CD4-positive, alpha-beta memory T cell (primary cell): ENCODE measurements at regions not wholly inside any gene's neighbourhood (a gene's known extent, or its start where the extent isn't known, plus 50 kb on each side); places are given as distances from the start of the nearest gene placed in this dataset.

ENCODE experiments used
- CTCF ChIA-PET: fragments of 350-600 bp; sonication (Branson Sonifier 250); formaldehyde crosslinking; loops from one replicate; lab custom pipeline; 2021; ENCODE audit warnings: inconsistent platforms; ENCODE audit not compliant: partially characterized antibody; lab: Charles Lee
- POLR2A ChIA-PET: fragments of 350-600 bp; sonication (Branson Sonifier 250); formaldehyde crosslinking; loops from one replicate; lab custom pipeline; 2021; ENCODE audit not compliant: partially characterized antibody; lab: Charles Lee
- DNase-seq, 5 donors: peaks; one replicate each; pipeline versions ENCODE4 v3.0.0 to v3.0.0-alpha.2; 2020 to 2022; ENCODE audit warnings: mixed read lengths in 1 of 5
- H3K27ac ChIP-seq: one replicate; pipeline ENCODE4 v1.7.0; 2013; ENCODE audit warnings: low read depth, low read length
- H3K27me3 ChIP-seq: 2 replicates; pipeline ENCODE4 v1.7.0; 2013; ENCODE audit warnings: mild to moderate bottlenecking, low read length, moderate library complexity; ENCODE audit not compliant: insufficient read depth
- H3K36me3 ChIP-seq: 2 replicates; pipeline ENCODE4 v1.7.0; 2013; ENCODE audit warnings: mild to moderate bottlenecking, low read length, moderate library complexity; ENCODE audit not compliant: insufficient read depth
- H3K4me1 ChIP-seq: 2 replicates; pipeline ENCODE4 v1.7.0; 2013; ENCODE audit warnings: mild to moderate bottlenecking, low read length, moderate library complexity; ENCODE audit not compliant: insufficient read depth
- H3K4me3 ChIP-seq, 2 donors: one replicate each; pipeline ENCODE4 v1.7.0; 2013; ENCODE audit warnings: low read length in 2 of 2, mild to moderate bottlenecking in 1 of 2
- H3K9me3 ChIP-seq, 2 donors: one replicate each; pipeline ENCODE4 v1.7.0; 2013; ENCODE audit warnings: low read length in 2 of 2, control low read depth in 1 of 2; ENCODE audit not compliant: control insufficient read depth in 1 of 2
- H3K27ac Mint-ChIP-seq, 7 donors: one replicate each; pipeline ENCODE4 v1.8.0; 2020 to 2021; ENCODE audit warnings: mixed read lengths in 7 of 7, mild to moderate bottlenecking in 6 of 7, inconsistent platforms in 3 of 7, moderate library complexity in 3 of 7
- H3K27me3 Mint-ChIP-seq, 2 donors: one replicate each; pipeline ENCODE4 v1.8.0; 2020 to 2021; ENCODE audit warnings: mixed read lengths in 2 of 2
- H3K36me3 Mint-ChIP-seq, 2 donors: one replicate each; pipeline ENCODE4 v1.8.0; 2020 to 2021; ENCODE audit warnings: mixed read lengths in 2 of 2, inconsistent platforms in 1 of 2, mild to moderate bottlenecking in 1 of 2
- H3K4me1 Mint-ChIP-seq, 4 donors: one replicate each; pipeline ENCODE4 v1.8.0; 2020 to 2021; ENCODE audit warnings: mixed read lengths in 4 of 4, mild to moderate bottlenecking in 1 of 4
- H3K4me3 Mint-ChIP-seq, 8 donors: one replicate each; pipeline ENCODE4 v1.8.0; 2020 to 2021; ENCODE audit warnings: mixed read lengths in 8 of 8, mild to moderate bottlenecking in 7 of 8, moderate library complexity in 6 of 8, inconsistent platforms in 3 of 8
- H3K9me3 Mint-ChIP-seq, 8 donors: one replicate each; pipeline ENCODE4 v1.8.0; 2020 to 2021; ENCODE audit warnings: mixed read lengths in 8 of 8, mild to moderate bottlenecking in 5 of 8, inconsistent platforms in 3 of 8, moderate library complexity in 1 of 8
- intact Hi-C: fragments of 100-400 bp; cut with micrococcal nuclease; formaldehyde crosslinking; loops from one replicate; pipeline ENCODE4 v1.15.1; 2023

DNA sequence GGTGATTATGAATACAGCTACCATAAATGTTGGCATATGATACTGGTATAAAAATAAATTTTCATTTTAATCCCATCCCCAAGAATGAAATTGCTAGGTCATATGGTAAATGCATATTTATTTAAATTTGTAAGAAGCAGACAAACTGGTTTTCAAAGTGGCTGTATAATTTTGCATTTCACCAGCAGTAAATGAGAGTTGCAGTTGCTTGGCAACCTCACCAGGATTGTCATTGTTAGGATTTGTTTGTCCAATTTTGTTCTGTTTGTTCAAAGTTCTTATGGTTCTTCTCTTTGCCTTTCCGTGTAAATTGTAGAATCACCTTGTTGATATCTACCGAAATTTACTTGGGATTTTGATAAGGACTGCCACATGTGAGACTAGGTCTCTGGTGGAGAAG lies 237.4 kb downstream of the OTUD1 start:
- no peaks in the 10 kb centered on the region for H3K9me3 ChIP-seq

DNA sequence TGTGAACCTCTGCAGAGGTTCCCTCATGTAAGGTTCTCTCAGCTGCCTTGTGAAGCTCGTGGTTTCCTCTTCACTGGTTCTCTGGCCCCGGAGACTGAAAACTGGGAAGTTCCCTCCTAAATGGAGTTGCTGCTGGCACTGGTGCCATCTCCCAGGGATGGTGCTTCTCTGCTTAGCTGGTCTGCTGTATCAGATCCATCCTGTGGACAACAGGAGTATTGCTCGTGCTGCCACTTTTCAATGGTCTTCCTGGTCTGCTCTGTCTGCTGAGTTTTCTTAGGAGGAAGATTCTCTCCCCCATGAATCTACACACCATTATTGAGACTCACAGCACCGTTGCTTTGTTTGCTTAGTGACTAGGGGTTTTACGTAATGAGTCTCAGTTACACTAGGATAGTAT lies 247.8 kb downstream of the OTUD1 start:
- no peak for DNase-seq
- H3K27ac ChIP-seq: no peak overlapping the region
- H3K36me3 Mint-ChIP-seq: no peaks in the 10 kb centered on the region
- POLR2A ChIA-PET: no interaction called here
- H3K4me3 ChIP-seq: no peak overlapping the region
- no peak overlapping the region for H3K27ac Mint-ChIP-seq
- H3K9me3 Mint-ChIP-seq: peaks cover 0 to 4% (median 0%) of the 10 kb centered on the region in 8 donors
- H3K9me3 ChIP-seq: no peaks in the 10 kb centered on the region
- H3K27me3 ChIP-seq: no peaks in the 10 kb centered on the region
- intact Hi-C loops: no loop called here
- H3K4me1 ChIP-seq: no peaks in the 10 kb centered on the region
- no peaks in the 10 kb centered on the region for H3K27me3 Mint-ChIP-seq
- H3K4me1 Mint-ChIP-seq: no peaks in the 10 kb centered on the region
- H3K36me3 ChIP-seq: no peaks in the 10 kb centered on the region
- CTCF ChIA-PET: no interaction called here
- no peak overlapping the region for H3K4me3 Mint-ChIP-seq

More for the DNA sequence above, 237.4 kb downstream of the OTUD1 start:
- Histone ChIP-seq H3K36me3 (no peaks in the 10 kb centered on the region), H3K27me3 (no peaks in the 10 kb centered on the region), H3K27ac (no peak overlapping the region), H3K4me1 (no peaks in the 10 kb centered on the region), H3K4me3 (no peak overlapping the region)
- ChIA-PET CTCF (no interaction called here), POLR2A (no interaction called here)
- Mint-ChIP-seq H3K27me3 (peaks cover 2 to 7% of the 10 kb centered on the region in 2 donors), H3K9me3 (peaks cover 0 to 5% (median under 1%) of the 10 kb centered on the region in 8 donors), H3K36me3 (no peaks in the 10 kb centered on the region), H3K27ac (no peak overlapping the region), H3K4me1 (no peaks in the 10 kb centered on the region), H3K4me3 (no peak overlapping the region)
- no peak for DNase-seq
- intact Hi-C loops: no loop called here

DNA sequence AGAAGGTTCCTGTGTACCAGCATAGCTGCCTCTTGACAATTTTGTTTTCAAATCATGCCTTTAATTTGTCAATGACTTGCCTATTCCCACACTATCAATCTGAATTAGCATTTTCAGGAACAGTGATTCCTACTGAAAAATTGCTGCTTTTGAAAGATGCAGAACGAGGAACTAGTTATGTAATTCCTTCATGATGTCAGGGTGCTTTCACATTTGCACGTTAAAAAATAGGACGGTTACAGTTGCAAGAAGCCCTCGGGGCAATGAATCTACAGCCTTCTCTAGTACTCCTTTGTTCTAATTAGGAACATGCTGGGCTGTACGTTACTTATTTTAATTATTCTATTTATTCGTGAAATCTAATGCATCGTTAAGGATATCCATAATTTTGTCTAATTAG lies 253.9 kb downstream of the OTUD1 start:
- H3K27ac Mint-ChIP-seq: no peak overlapping the region
- DNase-seq: no peak
- POLR2A ChIA-PET: no interaction called here
- H3K27me3 Mint-ChIP-seq: peaks cover 23 to 30% of the 10 kb centered on the region in 2 donors
- no peaks in the 10 kb centered on the region for H3K36me3 Mint-ChIP-seq
- H3K4me1 ChIP-seq: no peaks in the 10 kb centered on the region
- no peak overlapping the region for H3K4me3 ChIP-seq
- no peak overlapping the region for H3K27ac ChIP-seq
- no peaks in the 10 kb centered on the region for H3K9me3 ChIP-seq
- no peaks in the 10 kb centered on the region for H3K9me3 Mint-ChIP-seq
- peaks cover 0 to 10% (median 2%) of the 10 kb centered on the region in 4 donors for H3K4me1 Mint-ChIP-seq
- peaks cover 4% of the 10 kb centered on the region for H3K27me3 ChIP-seq
- no peak overlapping the region for H3K4me3 Mint-ChIP-seq
- CTCF ChIA-PET: no interaction called here
- no peaks in the 10 kb centered on the region for H3K36me3 ChIP-seq
- intact Hi-C loops: no loop called here

DNA sequence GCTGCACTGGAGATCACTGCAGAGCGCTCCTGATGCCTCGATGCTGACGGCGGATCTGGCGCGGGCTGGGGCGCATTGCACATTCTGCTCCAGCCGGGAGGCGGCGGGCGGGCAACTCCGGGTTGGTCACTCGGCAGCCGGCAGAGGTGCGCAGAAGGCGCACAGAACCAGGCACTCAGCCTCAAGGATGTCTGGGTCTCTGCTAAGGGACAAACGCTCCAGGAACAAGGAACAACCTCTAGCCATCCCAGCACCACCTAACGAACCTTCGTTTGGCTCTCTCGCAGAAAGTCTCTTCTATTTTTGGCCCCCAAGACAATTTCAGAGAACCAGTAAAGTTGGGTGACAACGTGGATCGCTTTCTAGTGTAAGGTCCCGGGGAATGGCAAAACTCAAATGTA lies 254.6 kb downstream of the OTUD1 start:
- intact Hi-C loops: no loop called here
- no peak for DNase-seq
- peaks cover 4% of the 10 kb centered on the region for H3K27me3 ChIP-seq
- no peaks in the 10 kb centered on the region for H3K4me1 ChIP-seq
- ChIA-PET CTCF (no interaction called here), POLR2A (no interaction called here)
- no peaks in the 10 kb centered on the region for H3K9me3 ChIP-seq
- H3K36me3 Mint-ChIP-seq: no peaks in the 10 kb centered on the region
- H3K27ac ChIP-seq: no peak overlapping the region
- no peak overlapping the region for H3K27ac Mint-ChIP-seq
- no peak overlapping the region for H3K4me3 Mint-ChIP-seq
- peaks cover 23 to 30% of the 10 kb centered on the region in 2 donors for H3K27me3 Mint-ChIP-seq
- no peak overlapping the region for H3K4me3 ChIP-seq
- no peaks in the 10 kb centered on the region for H3K9me3 Mint-ChIP-seq
- H3K36me3 ChIP-seq: no peaks in the 10 kb centered on the region
- H3K4me1 Mint-ChIP-seq: peaks cover 0 to 10% (median 2%) of the 10 kb centered on the region in 4 donors

DNA sequence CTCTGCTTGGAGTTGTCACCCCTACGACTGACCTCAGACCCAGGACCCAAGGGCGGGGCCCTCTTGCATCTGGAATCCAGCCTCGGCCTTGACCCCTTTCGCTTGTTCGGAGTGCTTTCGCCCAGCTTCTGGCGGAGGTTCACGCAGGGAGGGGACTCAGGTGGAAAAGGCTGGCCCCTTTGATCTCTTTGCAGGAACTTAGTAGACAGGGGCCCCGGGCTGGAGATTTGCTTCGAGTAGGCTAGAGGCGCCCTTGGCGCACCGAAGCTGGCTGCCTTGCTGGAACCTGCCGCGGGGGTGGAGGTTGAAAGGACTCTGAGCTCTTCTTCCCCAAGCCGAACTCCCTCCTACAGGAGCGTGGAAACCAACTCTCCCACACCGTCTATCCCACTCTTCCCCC lies 255.1 kb downstream of the OTUD1 start:
- H3K36me3 Mint-ChIP-seq: no peaks in the 10 kb centered on the region
- ChIA-PET CTCF (no interaction called here), POLR2A (no interaction called here)
- H3K4me3 ChIP-seq: no peak overlapping the region
- no peak overlapping the region for H3K4me3 Mint-ChIP-seq
- H3K9me3 Mint-ChIP-seq: no peaks in the 10 kb centered on the region
- peaks cover 4% of the 10 kb centered on the region for H3K27me3 ChIP-seq
- no peak overlapping the region for H3K27ac ChIP-seq
- intact Hi-C loops: no loop called here
- H3K9me3 ChIP-seq: no peaks in the 10 kb centered on the region
- no peaks in the 10 kb centered on the region for H3K4me1 ChIP-seq
- H3K4me1 Mint-ChIP-seq: peaks cover 0 to 10% (median 2%) of the 10 kb centered on the region in 4 donors
- H3K27me3 Mint-ChIP-seq: peaks cover 24 to 30% of the 10 kb centered on the region in 2 donors
- no peak for DNase-seq
- H3K27ac Mint-ChIP-seq: no peak overlapping the region
- no peaks in the 10 kb centered on the region for H3K36me3 ChIP-seq

DNA sequence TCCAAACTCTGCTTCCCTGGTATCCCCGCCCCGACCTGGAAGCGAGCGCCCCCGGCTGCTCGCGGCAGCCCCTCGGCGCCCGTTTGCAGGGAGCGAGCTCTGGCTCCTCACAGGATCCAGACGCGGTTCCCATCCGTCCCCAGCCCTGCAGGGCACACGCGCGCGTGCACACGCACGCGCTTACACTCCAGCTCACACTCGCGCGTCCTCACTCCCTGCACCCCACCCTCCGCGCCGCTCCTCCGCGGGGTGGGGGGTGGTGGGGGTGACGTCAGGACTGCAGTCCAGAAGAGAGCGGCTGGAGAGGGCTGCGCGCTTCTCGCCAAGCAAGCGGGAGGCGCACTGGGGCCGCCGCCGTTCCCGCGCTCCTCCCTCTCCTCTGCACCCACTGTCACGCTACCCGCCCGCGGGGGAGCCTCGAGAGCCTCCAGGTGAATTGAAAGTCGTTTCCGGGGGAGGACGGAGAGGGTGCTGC lies 255.6 kb downstream of the OTUD1 start:
- Mint-ChIP-seq H3K4me1 (peaks cover 0 to 10% (median 2%) of the 10 kb centered on the region in 4 donors), H3K9me3 (no peaks in the 10 kb centered on the region), H3K4me3 (no peak overlapping the region), H3K27ac (no peak overlapping the region), H3K36me3 (no peaks in the 10 kb centered on the region), H3K27me3 (peaks cover 25 to 30% of the 10 kb centered on the region in 2 donors)
- intact Hi-C loops: no loop called here
- Histone ChIP-seq H3K4me1 (no peaks in the 10 kb centered on the region), H3K9me3 (no peaks in the 10 kb centered on the region), H3K4me3 (no peak overlapping the region), H3K27me3 (peaks cover 4% of the 10 kb centered on the region), H3K36me3 (no peaks in the 10 kb centered on the region), H3K27ac (no peak overlapping the region)
- ChIA-PET POLR2A (no interaction called here), CTCF (no interaction called here)
- DNase-seq: no peak

DNA sequence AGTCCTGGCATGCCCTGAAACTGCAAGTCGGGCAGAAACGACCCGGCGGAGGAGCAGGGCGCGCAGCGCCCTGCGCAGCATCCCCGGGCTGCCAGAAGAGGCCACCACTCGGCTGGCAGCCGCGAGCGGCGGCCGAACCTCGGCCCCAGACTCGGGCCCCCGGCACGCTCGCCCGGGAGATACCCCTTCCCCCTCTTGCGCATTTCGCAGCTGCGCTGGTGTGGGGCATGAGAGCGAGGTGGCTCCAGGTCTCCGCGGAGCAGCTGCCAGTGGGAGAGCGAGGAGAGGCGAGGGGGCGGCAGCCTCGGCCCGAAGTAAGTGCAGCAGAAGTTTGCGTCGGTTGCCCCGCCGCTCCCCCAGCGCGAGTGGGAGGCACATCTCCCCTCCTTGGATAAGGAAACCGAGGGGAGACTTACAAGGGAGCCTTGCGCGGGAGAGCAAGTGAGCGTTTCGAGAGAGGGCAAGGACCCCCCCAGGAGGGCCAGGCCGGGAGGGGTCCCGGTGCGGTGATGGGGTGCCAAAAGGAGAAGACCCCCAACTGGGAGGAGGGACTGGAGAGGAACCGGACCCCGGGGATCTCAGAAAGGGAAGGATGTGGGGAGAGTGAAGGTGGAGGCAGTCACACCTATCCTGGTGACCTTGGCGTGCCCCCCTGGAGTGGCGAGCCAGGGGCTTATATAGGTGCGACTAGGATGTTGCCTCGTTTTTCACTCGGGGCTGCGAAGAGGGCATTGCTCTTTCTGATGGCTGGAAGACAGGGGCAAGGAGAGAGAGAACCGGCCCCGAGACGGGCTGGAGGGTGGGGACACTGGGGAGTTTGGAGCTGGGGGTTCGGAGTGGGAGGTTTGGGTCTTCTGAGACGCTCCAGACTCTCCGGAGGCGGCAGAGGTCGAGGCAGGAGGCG lies 256.3 kb downstream of the OTUD1 start:
- peak overlapping the region in 3 of 8 donors; percentile 10 to 39 (median 22) for H3K4me3 Mint-ChIP-seq
- CTCF ChIA-PET: no interaction called here
- peaks cover 0 to 10% (median 2%) of the 10 kb centered on the region in 4 donors for H3K4me1 Mint-ChIP-seq

More for the DNA sequence above, 256.3 kb downstream of the OTUD1 start:
- no peak for DNase-seq
- Mint-ChIP-seq H3K36me3 (no peaks in the 10 kb centered on the region), H3K27ac (no peak overlapping the region), H3K9me3 (no peaks in the 10 kb centered on the region), H3K27me3 (peaks cover 27 to 30% of the 10 kb centered on the region in 2 donors)
- POLR2A ChIA-PET: no interaction called here
- intact Hi-C loops: no loop called here
- Histone ChIP-seq H3K9me3 (no peaks in the 10 kb centered on the region), H3K36me3 (no peaks in the 10 kb centered on the region), H3K27me3 (peaks cover 4% of the 10 kb centered on the region), H3K4me3 (no peak overlapping the region), H3K27ac (no peak overlapping the region), H3K4me1 (no peaks in the 10 kb centered on the region)
